GM23338 (cell line): ENCODE measurements at regions not wholly inside any gene's neighbourhood (a gene's known extent, or its start where the extent isn't known, plus 50 kb on each side); places are given as distances from the start of the nearest gene placed in this dataset.

Experiments used
- ATAC-seq: fragments of 200-7000 bp; cut with Tn5 transposase; 3 replicates; pipeline ENCODE4 v1.9.1; 2020
- DNase-seq: peaks from one replicate; pipeline ENCODE4 v3.0.0-alpha.2; 2015; ENCODE audit warnings: low spot score
- H2AFZ ChIP-seq: fragments of 200-600 bp; sonication (generic); 2 replicates; pipeline ENCODE4 v1.8.0; 2016; ENCODE audit warnings: antibody characterized with exemption, mild to moderate bottlenecking, moderate library complexity
- H3F3A ChIP-seq: fragments of 200-600 bp; sonication (generic); replicated peaks from 2 replicates; pipeline ENCODE4 v1.8.0; 2017; ENCODE audit warnings: antibody characterized with exemption, mixed run types, low read depth
- H3K27ac ChIP-seq: fragments of 200-600 bp; sonication (generic); 2 replicates; pipeline ENCODE4 v1.6.1; 2016; ENCODE audit warnings: low read depth
- H3K27me3 ChIP-seq: fragments of 200-600 bp; sonication (generic); 2 replicates; pipeline ENCODE4 v1.8.0; 2016; ENCODE audit warnings: mild to moderate bottlenecking, mixed run types, moderate library complexity; ENCODE audit not compliant: insufficient read depth
- H3K36me3 ChIP-seq: fragments of 200-600 bp; sonication (generic); 2 replicates; pipeline ENCODE4 v1.8.0; 2016; ENCODE audit warnings: mild to moderate bottlenecking; ENCODE audit not compliant: insufficient read depth
- H3K4me1 ChIP-seq: fragments of 200-600 bp; sonication (generic); 2 replicates; pipeline ENCODE4 v1.8.0; 2016; ENCODE audit warnings: mild to moderate bottlenecking, moderate library complexity; ENCODE audit not compliant: insufficient read depth
- H3K4me2 ChIP-seq: fragments of 200-600 bp; sonication (generic); 2 replicates; pipeline ENCODE4 v1.7.1; 2017; ENCODE audit warnings: mixed run types
- H3K4me3 ChIP-seq: fragments of 200-600 bp; sonication (generic); 2 replicates; pipeline ENCODE4 v1.6.1; 2016; ENCODE audit warnings: mixed run types
- H3K79me2 ChIP-seq: fragments of 200-600 bp; sonication (generic); replicated peaks from 2 replicates; pipeline ENCODE4 v1.8.0; 2017; ENCODE audit warnings: mild to moderate bottlenecking; ENCODE audit not compliant: insufficient read depth
- H3K9me2 ChIP-seq: fragments of 200-600 bp; sonication (generic); 2 replicates; pipeline ENCODE4 v1.8.0; 2017; ENCODE audit not compliant: insufficient read depth
- H4K20me1 ChIP-seq: fragments of 200-600 bp; sonication (generic); replicated peaks from 2 replicates; pipeline ENCODE4 v1.8.0; 2017; ENCODE audit warnings: mild to moderate bottlenecking; ENCODE audit not compliant: insufficient read depth
- H3K27ac Mint-ChIP-seq: 2 replicates; pipeline ENCODE4 v1.8.0; 2020; ENCODE audit warnings: inconsistent platforms, mild to moderate bottlenecking, moderate library complexity, mixed read lengths
- H3K27me3 Mint-ChIP-seq: 3 replicates; pipeline ENCODE4 v1.8.0; 2022; ENCODE audit warnings: low read depth, mild to moderate bottlenecking, moderate library complexity, mixed read lengths, inconsistent platforms; ENCODE audit not compliant: insufficient read depth, poor library complexity
- H3K36me3 Mint-ChIP-seq: 3 replicates; pipeline ENCODE4 v1.8.0; 2021; ENCODE audit warnings: low read depth, mild to moderate bottlenecking, inconsistent platforms, moderate library complexity, mixed read lengths
- H3K4me1 Mint-ChIP-seq: 3 replicates; pipeline ENCODE4 v1.8.0; 2020; ENCODE audit warnings: mild to moderate bottlenecking, inconsistent platforms, mixed read lengths
- H3K4me3 Mint-ChIP-seq: 3 replicates; pipeline ENCODE4 v1.8.0; 2021; ENCODE audit warnings: moderate library complexity, mild to moderate bottlenecking, inconsistent platforms, mixed read lengths
- H3K9me3 Mint-ChIP-seq: 3 replicates; pipeline ENCODE4 v1.8.0; 2020; ENCODE audit warnings: moderate library complexity, mild to moderate bottlenecking, inconsistent platforms, mixed read lengths
- CREB1 ChIP-seq: fragments of 250-450 bp; sonication (Bioruptor Pico); IDR thresholded peaks from 2 replicates; pipeline ENCODE4 v1.5.0; 2020; ENCODE audit warnings: low read depth, mild to moderate bottlenecking, moderate library complexity
- EZH2 ChIP-seq: fragments of 200-600 bp; sonication (generic); IDR thresholded peaks from one replicate; pipeline ENCODE4 v1.8.0; 2017; ENCODE audit warnings: antibody characterized with exemption, mild to moderate bottlenecking, low read depth; ENCODE audit not compliant: unreplicated experiment
- EZH2phosphoT487 ChIP-seq: fragments of 200-600 bp; sonication (generic); IDR thresholded peaks from one replicate; pipeline ENCODE4 v1.8.1; 2018; ENCODE audit warnings: antibody characterized with exemption; ENCODE audit not compliant: unreplicated experiment
- JUNB ChIP-seq: IDR thresholded peaks from one replicate; pipeline ENCODE4 v1.6.1; 2016; ENCODE audit warnings: antibody characterized with exemption; ENCODE audit not compliant: unreplicated experiment
- NANOG ChIP-seq: IDR thresholded peaks from 2 replicates; pipeline ENCODE4 v1.6.1; 2016; ENCODE audit warnings: antibody characterized with exemption, borderline replicate concordance
- POLR2AphosphoS5 ChIP-seq: IDR thresholded peaks from 2 replicates; pipeline ENCODE4 v1.6.1; 2016; ENCODE audit warnings: antibody characterized with exemption, low read depth
- REST ChIP-seq: IDR thresholded peaks from one replicate; pipeline ENCODE4 v1.6.1; 2018; ENCODE audit warnings: antibody characterized with exemption; ENCODE audit not compliant: unreplicated experiment
- STAT1 ChIP-seq: IDR thresholded peaks from one replicate; pipeline ENCODE4 v1.6.1; 2016; ENCODE audit warnings: antibody characterized with exemption; ENCODE audit not compliant: unreplicated experiment
- ZNF114 ChIP-seq: fragments of 250-450 bp; sonication (Bioruptor Pico); IDR thresholded peaks from 2 replicates; pipeline ENCODE4 v1.5.0; 2020; ENCODE audit warnings: mild to moderate bottlenecking, moderate library complexity
- ZNF331 ChIP-seq: fragments of 250-450 bp; sonication (Bioruptor Pico); IDR thresholded peaks from 2 replicates; pipeline ENCODE4 v1.5.0; 2020; ENCODE audit warnings: low read depth, mild to moderate bottlenecking, moderate library complexity
- ZNF462 ChIP-seq: fragments of 250-450 bp; sonication (Bioruptor Pico); IDR thresholded peaks from 2 replicates; pipeline ENCODE4 v1.5.0; 2020; ENCODE audit warnings: mild to moderate bottlenecking, moderate library complexity
- TF ChIP-seq, protein P1 (sequence below): IDR thresholded peaks from 2 replicates; pipeline ENCODE4 v1.6.1; 2016; ENCODE audit warnings: antibody characterized with exemption
- TF ChIP-seq, protein P2 (sequence below), 2 experiments: fragments of 200-600 bp in 1 of 2; sonication (generic) in 1 of 2; conservative IDR thresholded peaks; 2 replicates each; pipeline versions ENCODE4 v1.5.1 to v1.6.1; 2016 to 2017; ENCODE audit warnings: antibody characterized with exemption in 2 of 2, low read depth in 2 of 2, mild to moderate bottlenecking in 2 of 2, moderate library complexity in 1 of 2

DNA sequence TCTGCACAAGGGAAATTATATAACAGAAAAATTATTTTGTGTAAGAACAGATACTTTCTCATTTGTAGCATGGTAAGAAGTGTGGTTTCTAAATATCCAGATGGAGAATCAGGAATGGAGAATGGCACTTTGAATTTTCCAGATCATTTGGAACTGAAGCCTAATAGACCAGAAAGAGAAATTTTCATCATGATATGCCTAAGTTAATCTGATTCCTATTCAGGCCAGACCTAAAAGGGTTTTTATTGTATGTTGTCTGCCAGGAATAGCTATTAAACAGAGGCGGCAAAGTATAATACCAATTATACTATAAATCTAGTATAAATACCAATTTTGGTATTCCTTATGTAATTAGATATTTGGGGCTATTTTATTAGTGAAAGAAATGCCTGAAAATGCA is 382.7 kb upstream of the FAR2 start:
- peaks cover 4% of the 10 kb centered on the region for H3K27me3 Mint-ChIP-seq
- ATAC-seq = no peak
- TF ChIP-seq ZNF462 (CRISPR knock-in tag) (no peak), ZNF114 (CRISPR knock-in tag) (no peak), NANOG (no peak), ZNF331 (CRISPR knock-in tag) (no peak), STAT1 (no peak), EZH2phosphoT487 (no peak), REST (no peak), EZH2 (no peak), JUNB (no peak), CREB1 (CRISPR knock-in tag) (no peak), POLR2AphosphoS5 (no peak)
- TF ChIP-seq, protein P1, sequence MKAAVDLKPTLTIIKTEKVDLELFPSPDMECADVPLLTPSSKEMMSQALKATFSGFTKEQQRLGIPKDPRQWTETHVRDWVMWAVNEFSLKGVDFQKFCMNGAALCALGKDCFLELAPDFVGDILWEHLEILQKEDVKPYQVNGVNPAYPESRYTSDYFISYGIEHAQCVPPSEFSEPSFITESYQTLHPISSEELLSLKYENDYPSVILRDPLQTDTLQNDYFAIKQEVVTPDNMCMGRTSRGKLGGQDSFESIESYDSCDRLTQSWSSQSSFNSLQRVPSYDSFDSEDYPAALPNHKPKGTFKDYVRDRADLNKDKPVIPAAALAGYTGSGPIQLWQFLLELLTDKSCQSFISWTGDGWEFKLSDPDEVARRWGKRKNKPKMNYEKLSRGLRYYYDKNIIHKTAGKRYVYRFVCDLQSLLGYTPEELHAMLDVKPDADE = no peak
- TF ChIP-seq, protein P2, sequence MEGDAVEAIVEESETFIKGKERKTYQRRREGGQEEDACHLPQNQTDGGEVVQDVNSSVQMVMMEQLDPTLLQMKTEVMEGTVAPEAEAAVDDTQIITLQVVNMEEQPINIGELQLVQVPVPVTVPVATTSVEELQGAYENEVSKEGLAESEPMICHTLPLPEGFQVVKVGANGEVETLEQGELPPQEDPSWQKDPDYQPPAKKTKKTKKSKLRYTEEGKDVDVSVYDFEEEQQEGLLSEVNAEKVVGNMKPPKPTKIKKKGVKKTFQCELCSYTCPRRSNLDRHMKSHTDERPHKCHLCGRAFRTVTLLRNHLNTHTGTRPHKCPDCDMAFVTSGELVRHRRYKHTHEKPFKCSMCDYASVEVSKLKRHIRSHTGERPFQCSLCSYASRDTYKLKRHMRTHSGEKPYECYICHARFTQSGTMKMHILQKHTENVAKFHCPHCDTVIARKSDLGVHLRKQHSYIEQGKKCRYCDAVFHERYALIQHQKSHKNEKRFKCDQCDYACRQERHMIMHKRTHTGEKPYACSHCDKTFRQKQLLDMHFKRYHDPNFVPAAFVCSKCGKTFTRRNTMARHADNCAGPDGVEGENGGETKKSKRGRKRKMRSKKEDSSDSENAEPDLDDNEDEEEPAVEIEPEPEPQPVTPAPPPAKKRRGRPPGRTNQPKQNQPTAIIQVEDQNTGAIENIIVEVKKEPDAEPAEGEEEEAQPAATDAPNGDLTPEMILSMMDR (conservative IDR thresholded peaks at IDR 0.05; ENCODE audit: low read depth in 2 of 2) = no peak

More for the DNA sequence above, 382.7 kb upstream of the FAR2 start:
- Histone ChIP-seq H3K4me1 (no peaks in the 10 kb centered on the region), H3K4me3 (no peak overlapping the region), H4K20me1 (no peaks in the 10 kb centered on the region), H3K4me2 (no peak overlapping the region), H2AFZ (no peak overlapping the region), H3K36me3 (no peaks in the 10 kb centered on the region), H3K27ac (no peak overlapping the region), H3F3A (no peaks in the 10 kb centered on the region), H3K79me2 (no peaks in the 10 kb centered on the region), H3K27me3 (no peaks in the 10 kb centered on the region), H3K9me2 (no peaks in the 10 kb centered on the region; the same call in 1 of the 2 replicates)
- Mint-ChIP-seq H3K9me3 (peaks cover 6% of the 10 kb centered on the region; the same call in 2 of the 3 replicates), H3K36me3 (peaks cover 7% of the 10 kb centered on the region; the same call in 2 of the 3 replicates), H3K4me3 (no peak overlapping the region), H3K4me1 (peaks cover 5% of the 10 kb centered on the region; the same call in 2 of the 3 replicates), H3K27ac (no peak overlapping the region)
- no peak for DNase-seq
